Effector CD4-positive, alpha-beta T cell (primary cell): ENCODE measurements at regions not wholly inside any gene's neighbourhood (a gene's known extent, or its start where the extent isn't known, plus 50 kb on each side); places are given as distances from the start of the nearest gene placed in this dataset.
"Not testable (repeated sequence)": the region's sequence is repeated elsewhere in the genome, so short reads cannot be mapped to it uniquely, and the experiment has no call there.

Experiments used
- DNase-seq: peaks from one replicate; pipeline ENCODE4 v3.0.0-alpha.2; 2020

DNA sequence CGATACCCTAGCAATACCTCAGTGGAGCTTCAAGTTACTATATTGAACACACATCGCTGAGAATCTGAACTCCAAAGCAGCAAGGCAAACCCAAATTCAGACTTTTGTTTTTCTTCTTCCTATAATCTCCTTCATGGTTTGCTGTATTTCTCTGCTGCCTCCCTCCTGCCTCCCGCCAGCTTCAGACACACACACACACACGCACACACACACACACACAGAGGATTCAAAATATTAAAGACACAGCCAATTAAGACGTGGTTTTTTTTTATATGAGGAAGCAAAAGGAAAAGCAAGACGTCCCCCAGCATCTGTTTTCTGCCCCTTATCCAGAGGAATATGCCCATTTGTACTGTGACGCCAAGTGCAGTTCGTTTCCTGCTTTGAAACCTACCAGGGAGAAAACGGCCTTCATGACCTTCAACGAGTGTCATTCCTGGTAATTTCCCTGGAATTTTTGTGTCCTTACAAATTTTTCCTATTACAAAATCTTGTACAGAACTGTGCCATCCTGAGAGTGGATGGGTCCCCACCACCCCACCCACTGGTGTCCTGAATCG, 547.9 kb upstream of the ID2 start:
- DNase-seq, result no peak

DNA sequence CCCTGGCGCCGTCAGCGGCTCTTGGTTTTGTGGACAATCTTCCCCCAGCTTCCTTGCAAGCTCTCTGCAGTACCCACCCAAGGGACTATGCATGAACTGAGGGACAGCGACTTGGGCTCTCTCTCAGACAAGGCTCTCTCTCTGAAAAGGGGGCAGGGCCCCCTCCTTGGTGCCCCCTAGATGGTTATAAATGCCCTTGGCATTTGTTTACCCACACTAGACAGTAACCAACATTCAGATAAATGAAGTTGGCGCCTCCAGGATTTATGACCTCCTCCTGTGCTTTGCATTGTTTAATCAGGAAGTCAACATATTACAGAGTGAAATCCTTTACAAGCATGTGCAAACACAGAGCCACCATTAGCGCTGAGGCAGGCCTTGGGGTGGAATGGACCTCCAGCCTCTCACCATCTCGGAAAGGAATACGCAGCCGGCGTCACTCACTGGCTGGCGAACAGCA, 547.4 kb upstream of the ID2 start:
- DNase-seq, result no peak

DNA sequence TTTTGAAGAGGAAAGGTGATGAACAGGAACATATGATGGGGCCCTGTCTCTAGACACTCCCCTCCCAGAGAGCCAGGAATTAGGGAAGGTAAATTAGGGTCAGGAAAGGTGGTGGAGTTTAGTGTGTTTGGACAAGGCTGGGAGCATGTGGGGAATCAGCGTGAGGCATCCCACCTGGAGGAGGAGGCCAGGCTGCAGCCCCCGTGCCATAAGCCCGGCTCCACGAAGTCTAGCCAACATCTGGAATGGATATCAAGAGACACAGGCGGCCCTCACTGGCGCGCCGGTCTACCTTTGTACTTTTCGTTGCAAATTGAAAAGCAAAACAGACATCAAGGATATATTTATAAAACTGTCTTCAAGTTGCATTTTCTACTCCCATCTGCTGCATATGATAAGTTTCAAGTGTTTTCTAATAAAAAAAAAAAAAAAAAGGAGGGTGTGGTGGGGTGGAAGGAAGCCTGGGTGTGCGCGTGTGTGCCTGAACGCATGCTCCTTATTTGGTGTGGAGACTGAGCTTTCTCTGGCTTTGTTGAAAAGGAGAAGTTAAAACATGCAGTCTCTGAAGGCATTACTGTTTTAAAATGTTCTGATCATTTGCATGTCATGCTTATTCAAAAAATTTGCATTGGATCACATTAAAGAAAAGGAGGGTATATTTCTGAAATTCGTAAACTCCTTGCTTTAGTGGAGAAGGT, 546.7 kb upstream of the ID2 start:
- no peak for DNase-seq

DNA sequence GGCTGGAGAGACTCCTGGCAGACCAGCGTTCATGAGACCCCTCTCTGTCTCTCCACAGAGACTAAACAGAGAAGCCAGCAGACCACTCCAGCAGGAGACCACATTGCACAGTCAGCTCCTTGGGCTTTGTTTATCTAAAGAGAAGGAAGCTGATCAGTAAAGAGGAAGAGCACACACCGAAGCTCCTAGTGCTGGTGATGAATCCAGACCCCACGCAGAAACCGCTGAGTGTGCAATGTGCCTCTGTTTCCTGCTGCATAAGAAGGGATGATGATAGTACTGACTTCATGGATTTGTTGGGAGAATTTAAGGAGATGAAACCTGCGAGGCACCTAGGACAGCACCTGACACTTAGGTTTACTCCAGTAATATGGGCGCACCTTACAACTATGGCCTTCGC, 544.1 kb upstream of the ID2 start:
- no peak for DNase-seq

DNA sequence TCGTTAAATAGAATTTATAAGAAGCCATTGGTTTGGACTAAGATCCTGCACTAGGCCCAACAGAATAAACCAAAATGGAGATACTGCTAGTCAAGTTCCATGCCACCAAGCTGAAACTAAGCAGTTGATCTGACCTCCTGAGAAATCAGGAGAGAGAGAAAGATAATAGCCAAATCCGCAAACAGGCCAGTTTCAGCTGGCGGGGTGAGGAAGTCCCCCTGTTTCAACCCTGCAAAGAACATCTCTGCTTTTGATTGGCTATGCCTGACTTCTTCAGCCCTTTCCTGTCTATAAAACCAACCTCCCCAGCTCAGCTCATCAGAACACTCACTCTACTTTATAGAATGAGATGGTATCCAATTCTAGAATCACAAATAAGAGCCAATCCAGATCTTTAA, 543.3 kb upstream of the ID2 start:
- no peak for DNase-seq

DNA sequence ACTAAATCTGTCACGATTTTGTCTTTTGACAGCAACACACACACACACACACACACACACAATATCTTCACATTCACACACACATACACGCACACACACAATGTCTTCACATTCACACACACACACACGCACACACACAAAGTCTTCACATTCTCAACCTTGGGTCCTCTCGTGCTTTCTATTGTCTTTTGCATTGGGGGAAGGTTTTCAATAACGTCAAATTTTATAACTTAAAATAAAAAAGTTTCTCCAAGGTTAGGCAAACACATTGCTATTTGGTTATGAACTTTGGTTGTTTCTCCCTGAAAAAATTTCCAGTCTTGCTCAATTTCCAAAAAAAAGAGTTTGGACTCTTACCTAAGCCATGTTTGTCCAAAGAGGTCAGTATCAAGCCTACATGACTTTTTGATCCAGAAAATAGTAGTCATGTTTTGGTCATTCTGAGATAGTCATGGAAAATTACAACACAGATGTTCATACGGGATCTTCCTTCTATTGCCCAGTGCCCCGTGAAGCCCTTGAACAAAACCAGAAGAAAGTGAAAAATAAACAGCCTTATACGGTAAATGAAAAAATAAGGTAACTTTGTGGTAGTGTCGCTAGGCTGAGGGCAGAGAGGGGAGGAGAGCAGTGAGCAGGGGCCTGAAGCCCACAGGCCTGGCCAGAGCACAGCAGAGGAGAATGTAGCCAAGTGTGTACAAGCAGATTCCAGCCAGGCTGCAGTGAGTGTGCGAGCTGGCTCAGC, 542.8 kb upstream of the ID2 start:
- DNase-seq, result no peak

DNA sequence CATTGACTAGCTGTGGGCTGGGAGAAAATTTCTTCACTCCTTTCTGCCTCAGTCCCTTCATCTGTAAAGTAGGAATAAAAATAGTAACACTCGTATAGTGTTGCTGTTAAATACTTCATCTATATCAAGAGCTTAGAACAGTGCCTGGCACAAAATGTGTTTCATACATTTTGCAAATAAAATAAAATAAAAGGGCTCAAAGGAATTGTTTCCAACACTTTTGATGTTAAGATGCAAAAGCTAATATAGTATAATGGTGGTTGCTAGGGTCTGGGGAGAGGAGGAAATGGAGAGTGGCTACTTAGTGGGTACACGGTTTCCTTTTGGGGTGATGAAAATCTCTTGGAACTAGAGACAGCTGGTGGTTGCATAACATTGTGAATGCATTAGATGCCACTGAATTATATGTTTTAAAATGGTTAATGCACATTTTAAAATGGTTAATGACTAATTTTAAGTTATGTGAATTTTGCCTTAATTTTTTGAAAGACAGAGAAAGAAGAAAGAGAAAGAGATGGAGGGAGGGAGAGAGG, 542.1 kb upstream of the ID2 start:
- no peak for DNase-seq

DNA sequence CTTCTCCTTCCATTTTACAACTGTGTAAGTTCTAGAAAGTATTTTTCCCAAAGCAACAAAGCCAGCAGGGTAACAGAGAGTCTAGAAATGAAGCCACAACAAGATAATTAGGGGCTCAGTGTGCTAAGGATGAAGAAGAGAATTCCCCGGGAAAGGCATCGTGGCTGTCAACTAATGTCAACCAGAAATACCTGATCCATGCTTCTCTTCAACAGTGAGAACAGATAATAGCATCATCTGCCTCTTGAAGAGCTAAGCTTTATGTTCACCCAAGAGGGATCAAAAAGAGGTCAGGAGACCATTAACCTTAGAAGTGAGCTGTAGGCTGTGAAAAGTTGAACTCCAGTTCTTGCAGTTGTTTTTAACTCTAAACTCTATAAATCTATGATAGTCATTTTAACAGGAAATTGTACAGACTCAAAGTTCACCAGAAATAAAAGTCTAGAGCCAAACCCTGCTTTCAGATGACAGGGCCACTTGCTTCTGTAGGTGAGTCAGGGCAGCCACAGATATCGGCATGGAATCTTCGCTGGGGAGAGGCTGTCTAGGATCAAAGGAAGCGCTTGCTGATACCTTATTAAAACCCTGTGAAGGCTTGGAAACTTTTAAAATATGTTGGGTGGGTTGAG, 540.7 kb upstream of the ID2 start:
- no peak for DNase-seq

DNA sequence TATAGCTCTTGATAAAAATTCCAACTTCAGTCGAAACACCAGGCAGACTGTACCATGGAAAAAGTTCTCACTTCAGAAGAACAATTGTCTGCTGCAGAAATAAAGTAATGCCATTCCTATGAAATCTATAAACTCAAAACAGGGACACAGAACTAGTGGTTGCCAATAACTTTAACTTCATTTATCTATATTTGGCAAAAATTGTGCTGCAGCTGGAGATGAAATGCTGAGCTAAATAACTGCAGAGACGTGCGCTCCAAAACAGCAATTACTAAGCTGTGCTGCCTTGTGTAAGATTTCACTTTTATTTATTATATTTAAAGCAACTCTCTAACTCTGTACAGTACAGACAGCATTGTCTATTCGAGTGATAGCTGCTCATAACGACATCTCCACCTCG, 540.1 kb upstream of the ID2 start:
- DNase-seq, result no peak

DNA sequence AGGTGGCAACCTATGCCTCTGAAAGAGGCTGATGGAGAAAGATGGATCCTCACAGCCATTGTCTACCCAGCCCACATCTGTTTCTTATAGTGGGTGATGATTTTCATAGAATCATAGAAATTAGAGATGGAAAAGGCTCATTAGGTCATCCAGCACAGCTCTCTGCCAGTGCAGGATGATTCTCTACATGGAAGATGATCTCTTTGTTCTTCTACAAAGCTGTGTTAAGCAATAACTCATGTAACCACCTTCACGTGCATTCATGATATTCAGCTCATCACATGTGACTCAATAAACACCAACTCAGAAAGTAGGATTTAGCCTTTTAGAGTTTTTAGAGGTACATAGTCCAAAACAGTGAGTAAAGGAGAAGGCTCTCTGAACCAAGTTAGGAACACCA, 539.4 kb upstream of the ID2 start:
- DNase-seq, result no peak

DNA sequence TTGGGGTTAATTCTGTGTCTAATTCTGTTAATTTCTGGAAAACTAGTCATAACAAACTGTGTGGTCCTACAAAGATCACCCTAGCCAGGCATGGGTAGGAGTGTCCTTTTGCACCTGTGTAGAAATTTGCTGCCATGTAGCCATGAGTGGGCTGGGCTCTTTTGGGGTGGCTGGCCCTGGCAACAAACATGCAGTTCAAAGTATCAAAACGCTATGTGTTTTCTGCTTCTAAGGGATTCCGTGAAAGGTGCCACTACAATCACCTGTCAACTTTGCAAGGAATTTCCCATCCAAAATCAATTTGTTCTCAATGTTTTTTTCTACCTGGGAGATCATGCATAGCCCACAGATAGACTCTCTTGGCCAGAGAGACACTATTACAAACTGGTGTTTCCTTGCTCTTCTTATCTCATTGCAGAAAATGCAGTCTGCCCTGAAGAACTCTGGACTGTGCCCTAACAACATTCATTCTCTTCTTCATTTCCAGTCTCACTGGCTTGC, 537.7 kb upstream of the ID2 start:
- no peak for DNase-seq

DNA sequence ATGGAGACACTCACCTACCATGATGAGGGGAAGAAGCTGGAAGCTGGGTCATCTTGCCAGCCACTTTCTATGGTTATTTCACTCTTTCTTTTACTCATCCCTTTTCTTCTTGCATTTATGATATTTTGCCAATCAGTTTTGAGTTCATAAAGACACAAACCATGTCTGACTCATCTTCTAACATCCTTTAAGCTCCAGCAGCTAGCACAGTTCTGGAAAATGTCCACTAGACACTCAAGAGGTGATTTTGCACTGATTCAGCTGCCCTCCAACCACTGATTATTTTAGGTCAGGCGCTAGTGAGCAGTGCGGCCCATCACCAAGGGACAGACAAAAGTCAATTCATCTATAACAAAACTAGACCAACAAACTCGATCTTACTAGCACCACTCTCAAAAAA, 537.1 kb upstream of the ID2 start:
- DNase-seq, result no peak

DNA sequence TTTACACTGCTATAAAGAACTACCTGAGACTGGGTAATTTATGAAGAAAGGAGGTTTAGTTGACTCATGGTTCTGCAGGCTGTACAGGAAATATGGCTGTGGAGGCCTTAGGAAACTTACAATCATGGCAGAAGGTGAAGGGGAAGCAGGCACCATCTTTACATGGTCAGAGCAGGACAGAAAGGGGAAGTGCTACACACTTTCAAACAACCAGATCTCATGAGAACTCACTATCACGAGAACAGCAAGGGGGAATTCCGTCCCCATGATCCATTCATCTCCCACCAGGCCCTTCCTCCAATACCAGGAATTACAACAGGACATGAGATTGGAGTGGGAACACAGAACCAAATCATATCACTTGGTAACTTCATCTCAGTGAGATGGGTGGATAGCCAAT, 536.5 kb upstream of the ID2 start:
- DNase-seq, result not testable (repeated sequence)

DNA sequence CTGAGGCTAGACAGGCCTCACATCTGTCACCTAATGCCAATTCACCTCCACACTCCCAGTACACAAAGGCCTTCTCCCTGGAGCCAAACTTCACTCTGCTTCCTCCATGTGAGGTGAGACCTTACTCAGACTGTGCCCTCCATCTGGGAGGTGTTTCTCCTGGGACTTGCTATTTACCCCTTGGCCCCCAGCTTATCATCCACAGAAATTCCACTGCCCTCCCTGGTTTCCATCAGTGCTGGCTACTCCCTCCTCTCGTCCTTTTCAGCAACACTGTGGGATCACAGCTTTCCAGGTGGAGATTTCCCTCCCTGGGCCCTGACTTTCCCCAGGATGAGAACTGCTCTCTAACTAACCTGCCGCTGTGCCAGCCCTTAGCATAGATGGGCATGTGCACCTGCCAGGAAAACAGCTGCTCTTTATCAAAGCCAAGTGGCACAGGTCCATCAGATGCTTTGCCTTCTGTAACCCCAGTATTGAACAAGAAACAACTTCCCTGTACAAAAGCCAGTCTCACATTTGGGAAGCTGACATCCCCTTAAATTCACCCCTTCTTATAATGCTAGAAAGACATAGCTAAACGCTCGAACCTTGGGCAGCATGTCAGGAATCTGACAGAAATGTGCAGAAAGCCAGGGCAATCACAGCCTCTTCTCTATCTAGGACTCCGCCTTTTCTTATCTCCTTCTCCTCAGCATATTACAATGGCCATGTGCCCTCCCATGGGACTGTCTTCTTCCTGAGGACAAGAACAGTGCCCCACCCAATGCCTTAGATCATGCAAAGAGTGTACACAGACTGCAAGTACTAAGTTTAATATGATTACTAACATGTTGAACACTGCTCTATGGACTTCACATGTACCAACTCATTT, 535.5 kb upstream of the ID2 start:
- DNase-seq, result no peak

DNA sequence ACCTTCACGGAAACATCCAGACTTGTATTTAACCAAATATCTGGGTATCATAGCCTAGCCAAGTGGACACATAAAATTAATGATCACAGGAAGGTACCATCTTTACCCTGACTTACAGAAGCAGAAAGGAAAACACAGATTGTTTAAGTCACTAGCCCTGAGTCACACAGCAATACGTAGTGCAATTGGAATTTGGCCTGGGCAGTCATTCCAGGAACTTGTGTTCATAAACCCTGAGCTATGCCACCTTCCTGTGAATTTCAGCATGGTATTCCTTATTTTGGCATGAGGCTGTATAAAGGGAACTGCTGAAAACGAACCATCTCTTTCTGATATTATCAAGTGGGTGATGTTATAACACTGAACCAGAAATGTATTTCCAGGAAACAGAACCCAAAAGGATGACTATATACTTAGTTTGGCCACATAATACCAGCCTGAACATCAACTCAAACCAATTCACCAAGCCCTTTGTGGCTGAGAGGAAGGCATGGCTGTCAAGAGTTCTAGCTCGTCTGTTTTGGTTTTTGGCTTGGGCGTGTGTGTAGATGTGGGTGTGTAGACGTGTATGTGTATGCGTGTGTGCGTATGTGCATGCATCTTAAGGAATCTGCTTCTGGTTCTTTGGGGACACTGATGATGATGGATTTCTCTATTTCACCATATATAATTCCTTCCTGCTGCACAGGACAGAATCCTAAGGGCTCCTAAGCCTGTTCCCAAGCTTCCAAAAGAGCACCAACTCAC, 533.4 kb upstream of the ID2 start:
- no peak for DNase-seq

DNA sequence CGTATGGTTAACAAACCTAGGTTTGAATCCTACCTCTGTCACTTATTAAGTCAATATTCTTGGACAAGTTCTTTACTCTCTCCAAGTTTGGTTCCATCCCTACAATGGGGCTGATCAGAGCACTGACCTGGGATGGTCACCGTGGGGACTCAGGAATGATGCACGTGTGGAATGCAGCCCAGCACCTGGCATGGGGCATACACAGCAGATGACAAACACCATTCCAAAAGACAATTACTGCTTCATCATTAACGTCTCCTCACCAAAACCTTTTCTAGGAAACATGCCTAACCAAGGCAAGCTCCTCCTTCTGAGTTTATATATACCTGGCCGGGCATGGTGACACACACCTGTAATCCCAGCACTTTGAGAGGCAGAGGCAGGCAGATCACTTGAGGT, 532.9 kb upstream of the ID2 start:
- DNase-seq, result no peak

DNA sequence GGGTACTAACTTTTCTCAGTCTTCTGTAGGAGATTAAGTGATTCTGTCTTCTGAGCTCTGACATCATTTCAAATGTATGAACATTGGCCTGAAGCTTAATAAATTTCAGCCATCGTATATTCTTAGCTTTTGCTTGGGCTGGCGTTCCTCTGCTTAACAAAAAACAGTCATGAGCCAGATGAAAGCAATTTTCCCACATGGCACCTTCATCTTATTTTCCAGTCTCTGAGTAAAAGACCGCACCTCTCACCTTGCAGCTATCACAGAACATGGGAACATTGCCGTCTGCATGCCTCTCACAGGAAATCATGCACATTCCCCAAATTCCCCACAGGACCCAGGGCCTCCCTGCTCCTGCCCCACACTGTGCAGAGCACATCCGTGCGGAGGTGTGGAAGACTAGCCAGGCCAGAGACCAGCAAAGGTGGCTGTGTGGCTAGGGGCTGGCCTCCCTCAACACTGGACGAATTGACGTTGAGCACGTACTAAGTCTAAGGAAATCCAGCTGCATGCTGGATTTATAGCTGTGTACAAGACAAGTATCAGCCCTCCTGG, 531.8 kb upstream of the ID2 start:
- DNase-seq, result no peak

DNA sequence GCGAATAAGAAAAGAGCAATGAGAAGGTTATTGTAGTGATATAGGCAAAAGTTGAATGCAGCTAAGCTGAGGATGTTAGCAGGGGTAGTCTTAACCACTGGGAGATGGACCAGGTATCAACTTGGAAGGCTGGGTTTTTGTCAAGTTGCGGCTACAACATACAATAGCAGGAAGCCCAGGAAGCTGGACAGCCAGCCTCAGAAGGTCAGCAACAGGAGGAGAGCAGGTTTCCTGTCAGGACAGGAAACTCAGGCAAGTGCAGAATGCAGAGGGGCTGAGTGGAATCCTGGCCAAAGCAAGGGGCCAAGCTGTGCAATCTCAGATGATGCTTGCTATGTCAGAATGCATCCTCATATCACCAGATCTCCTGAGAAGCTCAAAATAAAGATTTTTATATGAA, 530.0 kb upstream of the ID2 start:
- no peak for DNase-seq

DNA sequence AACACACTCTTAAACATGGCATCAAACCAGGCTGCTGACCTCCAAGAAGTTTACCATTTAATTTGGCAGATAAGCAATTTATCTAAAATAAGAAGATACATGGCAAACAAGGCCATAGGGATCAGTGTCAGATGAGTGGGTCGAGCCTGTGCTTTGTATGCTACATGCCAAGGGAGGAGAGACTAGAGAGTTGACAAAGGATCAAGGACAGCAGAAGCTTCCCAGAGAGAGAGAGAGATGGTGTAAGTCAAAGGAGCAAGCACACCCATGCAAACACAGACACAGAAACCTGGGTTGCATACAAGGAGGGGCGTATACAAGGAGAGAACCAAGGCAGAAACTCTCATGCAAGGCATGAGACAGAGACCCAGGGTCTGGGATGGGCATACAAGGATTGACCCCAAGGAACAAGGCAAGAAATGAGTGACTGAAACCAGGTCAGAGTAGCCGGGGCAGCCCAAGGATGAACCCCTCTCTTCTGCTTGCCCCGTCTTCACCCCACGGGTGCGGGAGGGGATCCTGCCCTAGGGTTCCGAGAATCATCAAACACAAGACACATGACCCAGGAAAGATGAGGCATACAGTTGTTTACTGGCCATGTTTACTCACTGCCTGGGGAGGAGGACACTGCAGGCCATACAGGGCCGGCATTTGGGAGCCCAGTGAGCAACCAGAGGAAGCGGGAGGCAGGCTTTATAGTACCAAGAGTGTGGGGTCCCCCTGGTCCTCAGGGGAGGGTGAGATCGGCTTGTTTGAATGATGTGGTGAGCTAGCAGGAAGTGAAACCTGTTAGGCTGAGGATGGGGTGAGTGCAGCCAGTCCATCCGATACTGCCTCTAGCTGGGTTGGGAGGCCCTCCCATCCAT, 529.2 kb upstream of the ID2 start:
- DNase-seq, result no peak

DNA sequence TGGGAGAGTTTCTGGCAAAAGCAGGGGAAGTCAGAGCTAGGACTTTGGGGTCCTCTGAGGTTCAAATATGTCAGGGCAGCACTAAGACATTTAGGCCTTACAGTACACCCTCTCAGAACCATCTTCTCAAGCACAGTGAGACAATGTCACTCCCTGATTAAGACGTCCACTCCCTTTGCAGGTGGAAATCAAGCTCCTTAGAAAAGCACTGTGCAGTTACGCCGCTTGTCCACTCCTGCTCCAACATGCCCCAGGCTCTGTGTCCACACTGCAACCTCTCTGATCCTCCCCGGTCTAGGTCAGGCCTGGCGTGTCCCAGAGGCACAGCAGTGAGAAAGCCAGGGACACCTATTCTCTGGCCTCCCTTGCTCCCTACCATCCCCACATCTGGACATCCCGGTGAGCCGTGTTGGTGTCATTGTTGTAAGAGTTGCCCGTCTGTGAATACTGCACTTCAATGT, 528.6 kb upstream of the ID2 start:
- no peak for DNase-seq
